ENCODE measurements at regions not wholly inside any gene's neighbourhood (a gene's known extent, or its start where the extent isn't known, plus 50 kb on each side); places are given as distances from the start of the nearest gene placed in this dataset.

DNA sequence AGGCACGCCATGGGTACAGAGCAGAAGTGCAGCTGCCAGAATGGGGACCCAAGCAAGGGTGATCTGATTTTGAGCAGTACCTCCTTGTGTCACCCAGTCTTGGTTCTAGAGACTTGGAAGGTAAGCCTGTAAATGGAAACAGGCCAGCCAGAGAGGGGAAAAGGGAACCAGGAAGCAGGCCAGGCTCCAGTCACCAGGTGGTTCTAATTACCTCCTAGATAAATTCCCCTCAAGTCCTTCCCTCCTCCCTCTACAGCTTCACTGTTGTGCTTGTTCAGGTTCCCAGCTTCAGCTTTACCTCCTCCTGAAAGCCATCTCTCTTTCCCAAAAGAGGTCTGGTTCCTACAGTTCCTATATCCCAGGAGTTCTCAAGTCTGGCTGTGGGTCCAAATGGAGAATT, 58.8 kb upstream of the SLC7A14 start:
- TF ChIP-seq, protein P1, sequence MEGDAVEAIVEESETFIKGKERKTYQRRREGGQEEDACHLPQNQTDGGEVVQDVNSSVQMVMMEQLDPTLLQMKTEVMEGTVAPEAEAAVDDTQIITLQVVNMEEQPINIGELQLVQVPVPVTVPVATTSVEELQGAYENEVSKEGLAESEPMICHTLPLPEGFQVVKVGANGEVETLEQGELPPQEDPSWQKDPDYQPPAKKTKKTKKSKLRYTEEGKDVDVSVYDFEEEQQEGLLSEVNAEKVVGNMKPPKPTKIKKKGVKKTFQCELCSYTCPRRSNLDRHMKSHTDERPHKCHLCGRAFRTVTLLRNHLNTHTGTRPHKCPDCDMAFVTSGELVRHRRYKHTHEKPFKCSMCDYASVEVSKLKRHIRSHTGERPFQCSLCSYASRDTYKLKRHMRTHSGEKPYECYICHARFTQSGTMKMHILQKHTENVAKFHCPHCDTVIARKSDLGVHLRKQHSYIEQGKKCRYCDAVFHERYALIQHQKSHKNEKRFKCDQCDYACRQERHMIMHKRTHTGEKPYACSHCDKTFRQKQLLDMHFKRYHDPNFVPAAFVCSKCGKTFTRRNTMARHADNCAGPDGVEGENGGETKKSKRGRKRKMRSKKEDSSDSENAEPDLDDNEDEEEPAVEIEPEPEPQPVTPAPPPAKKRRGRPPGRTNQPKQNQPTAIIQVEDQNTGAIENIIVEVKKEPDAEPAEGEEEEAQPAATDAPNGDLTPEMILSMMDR (IDR thresholded peaks at IDR 0.05), result no peak
- TF ChIP-seq POLR2A (IDR thresholded peaks at IDR 0.05), result no peak
